NCI-H1092 treated with DMSO at 0.1 percent for 48 hours (cell line): ENCODE measurements at regions not wholly inside any gene's neighbourhood (a gene's known extent, or its start where the extent isn't known, plus 50 kb on each side); places are given as distances from the start of the nearest gene placed in this dataset.
"Not testable (repeated sequence)": the region's sequence is repeated elsewhere in the genome, so short reads cannot be mapped to it uniquely, and the experiment has no call there.

Experiments used
- DNase-seq: peaks from one replicate; lab custom pipeline; 2025; lab: John Stamatoyannopoulos, UW

DNA sequence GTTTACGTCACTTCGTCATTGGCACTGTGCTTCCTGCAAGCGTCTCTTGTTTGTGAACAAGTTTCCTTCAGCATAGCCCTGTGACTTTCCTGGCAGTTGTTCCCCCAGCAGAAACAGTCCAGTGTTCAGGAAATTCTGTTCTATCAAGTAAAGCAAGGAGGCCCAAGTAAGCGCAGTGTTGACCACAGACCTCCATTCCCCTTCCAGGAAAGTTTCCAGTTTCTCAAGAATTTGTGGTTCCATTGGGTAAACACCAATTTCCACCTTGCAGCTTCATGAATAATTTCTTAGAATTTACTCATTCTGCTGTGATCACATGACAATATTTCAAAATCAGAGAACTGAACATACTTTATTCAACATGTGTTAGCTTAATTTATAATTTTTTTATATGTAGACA lies 88.5 kb upstream of the ETV3 start:
- DNase-seq, result no peak

DNA sequence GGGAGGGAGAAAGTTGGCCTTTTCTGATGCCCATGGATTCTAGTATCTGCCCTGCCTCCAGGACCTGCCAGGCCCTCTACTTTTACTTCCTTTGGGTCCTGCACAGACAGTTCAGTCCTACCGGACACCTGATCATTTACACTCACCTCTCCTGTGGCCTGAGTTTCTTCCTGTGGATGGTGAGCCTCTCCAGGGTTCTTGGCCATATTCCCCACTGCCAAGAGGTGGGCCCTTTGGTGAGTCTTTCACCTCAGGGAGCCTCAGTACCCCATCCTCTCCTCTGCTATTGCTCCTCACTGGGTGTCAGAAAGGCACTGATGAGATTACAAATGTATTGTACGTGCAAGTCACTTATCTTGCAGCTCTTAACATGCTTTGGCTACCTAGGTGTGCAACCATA lies 81.4 kb upstream of the ETV3 start:
- DNase-seq, result no peak

DNA sequence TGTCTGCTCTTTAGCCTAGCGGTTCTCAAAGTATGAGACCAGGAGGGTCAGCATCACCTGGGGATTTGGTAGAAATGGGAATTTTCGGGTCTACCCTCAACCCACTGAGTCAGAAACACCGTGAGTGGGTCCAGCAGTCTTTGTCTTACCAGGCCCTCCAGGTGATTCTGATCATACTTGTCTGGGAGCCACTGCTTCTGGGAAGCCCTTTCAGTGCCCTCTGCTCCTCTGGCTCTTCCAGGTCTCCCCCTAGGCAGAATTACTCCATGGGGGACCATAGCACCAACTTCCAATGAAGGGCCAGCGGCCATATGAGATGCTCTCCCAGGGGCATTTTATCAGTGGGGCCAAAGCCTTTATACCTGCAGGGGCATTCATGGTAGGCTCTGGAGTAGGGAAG lies 81.0 kb upstream of the ETV3 start:
- no peak for DNase-seq

DNA sequence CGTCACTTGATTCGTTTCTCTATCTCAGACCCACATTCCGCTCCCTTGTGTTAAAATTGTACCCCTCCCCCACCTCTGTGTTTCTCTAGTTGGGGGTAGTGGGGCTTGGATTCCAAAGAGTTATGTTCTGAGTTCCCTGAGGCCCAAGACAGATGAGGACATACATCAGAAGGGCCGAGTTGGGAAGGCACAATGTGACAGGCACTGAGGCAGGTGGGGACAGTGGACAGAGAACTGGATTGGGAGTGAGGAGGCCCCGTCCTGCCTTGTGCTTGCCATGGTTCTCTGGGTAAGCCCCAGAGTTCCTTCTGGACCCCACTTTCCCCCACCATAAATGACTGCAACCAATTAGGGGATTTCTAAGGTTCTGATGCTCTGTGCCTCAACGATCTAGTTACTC lies 80.5 kb upstream of the ETV3 start:
- no peak for DNase-seq

DNA sequence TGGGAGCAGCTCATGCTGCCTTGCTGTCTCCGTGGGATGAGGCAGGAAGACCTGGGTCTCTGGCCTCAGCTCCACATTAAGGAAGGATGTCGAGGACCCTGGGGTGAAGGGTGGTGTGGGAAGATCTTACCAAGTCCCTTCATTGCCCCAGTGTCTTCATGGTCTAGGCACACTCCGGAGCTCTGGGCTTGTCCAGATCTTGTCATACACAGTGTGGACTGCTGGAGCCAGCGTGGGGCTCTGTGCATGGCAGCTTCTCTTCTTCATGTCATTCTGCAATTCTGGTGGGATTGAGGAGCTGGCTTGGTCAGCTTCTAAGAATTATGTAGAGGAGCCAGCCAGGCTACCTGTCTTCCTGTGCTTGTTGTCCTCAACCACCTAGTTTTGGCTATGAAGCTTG lies 79.3 kb upstream of the ETV3 start:
- DNase-seq, result no peak

DNA sequence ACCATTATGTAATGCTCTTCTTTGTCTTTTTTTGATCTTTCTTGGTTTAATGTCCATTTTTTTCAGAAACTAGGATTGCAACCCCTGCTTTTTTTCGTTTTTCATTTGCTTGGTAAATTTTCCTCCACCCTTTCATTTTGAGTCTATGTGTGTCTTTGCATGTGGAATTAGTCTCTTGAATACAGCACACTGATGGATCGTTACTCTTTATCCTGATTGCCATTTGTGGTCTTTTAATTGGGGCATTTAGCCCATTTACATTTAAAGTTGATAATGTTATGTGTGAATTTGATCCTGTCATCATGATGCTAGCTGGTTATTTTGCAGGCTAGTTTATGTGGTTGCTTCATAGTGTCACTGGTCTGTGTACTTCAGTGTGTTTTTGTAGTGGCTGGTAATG lies 75.6 kb upstream of the ETV3 start:
- no peak for DNase-seq

DNA sequence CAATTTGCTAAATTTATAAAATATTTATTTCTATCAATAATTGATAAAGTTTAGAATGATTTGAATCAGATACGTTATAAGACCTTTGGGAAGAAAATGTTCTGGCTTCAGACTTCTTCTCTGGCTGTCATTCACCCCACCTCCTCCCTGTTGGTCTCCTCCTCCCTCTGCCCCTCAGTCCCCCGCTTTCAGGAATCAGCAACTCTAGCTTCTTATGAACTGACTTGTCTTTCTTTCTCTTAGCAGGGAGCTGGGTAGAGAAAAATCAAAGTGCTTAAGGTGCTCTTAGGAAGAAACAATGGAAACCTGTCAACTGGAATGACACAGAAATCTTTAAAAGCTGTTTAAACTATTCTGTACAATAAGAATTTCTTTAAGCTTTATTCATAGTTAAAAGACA lies 71.3 kb upstream of the ETV3 start:
- DNase-seq, result no peak

DNA sequence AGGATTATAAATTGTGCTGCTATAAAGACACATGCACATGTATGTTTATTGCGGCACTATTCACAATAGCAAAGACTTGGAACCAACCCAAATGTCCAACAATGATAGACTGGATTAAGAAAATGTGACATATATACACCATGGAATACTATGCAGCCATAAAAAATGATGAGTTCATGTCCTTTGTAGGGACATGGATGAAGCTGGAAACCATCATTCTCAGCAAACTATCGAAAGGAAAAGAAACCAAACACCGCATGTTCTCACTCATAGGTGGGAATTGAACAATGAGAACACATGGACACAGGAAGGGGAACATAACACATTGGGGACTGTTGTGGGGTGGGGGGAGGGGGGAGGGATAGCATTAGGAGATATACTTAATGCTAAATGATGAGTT lies 67.8 kb upstream of the ETV3 start:
- not testable (repeated sequence) for DNase-seq

DNA sequence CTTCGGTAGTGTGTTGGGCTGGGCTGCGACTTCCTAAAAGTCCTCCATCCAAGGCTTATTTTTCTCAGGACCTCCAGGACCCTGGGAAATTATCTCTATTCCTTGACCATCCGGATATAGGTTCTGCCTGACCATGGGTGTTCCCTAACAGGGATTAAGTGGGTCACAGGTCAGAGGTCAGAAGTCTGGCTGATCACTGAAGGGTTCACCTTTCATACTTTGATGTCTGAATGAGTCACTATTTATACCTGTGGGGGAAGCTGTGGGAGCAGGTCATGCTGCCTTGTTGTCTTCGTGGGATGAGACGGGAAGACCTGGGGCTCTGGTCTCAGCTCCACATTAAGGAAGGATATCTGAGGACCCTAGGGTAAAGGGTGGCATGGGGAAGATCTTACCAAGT lies 65.0 kb upstream of the ETV3 start:
- DNase-seq, result no peak

DNA sequence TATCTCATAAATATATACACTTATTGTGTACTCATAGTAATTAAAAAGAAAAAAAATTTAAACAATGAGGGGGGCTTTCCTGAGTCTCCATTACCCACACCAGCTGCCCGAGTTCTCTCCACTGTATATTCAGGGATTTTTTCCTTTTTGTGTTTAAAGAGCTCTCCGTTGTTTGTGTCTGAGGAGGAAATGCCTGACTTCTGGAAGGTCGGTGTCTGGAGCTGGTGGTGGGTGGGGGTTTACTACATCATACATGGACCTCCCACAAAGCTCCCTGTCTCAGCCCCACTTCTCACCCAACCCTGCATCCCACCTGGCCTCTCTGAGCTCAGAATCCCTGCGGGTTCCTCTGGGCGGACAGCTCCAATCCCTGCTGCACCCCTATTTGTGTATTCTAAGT lies 64.1 kb upstream of the ETV3 start:
- no peak for DNase-seq

DNA sequence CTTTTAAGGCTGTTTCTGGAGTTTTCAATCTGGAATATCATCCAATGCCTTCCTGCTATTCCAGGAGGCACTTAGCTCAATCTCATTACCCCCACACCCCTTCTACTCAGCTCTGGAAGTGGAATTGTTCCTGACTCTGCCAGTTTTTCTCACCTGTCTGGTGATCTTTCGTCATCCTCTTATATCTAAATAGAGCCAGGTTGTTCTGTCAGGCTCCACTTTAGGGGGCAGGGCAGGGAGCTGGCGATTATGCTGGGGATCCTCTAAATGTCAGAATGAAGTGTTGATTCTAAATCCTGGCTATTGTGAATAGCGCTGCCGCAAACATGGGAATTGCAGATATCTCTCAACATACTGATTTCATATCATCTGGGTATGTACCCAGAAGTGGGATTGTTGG lies 63.6 kb upstream of the ETV3 start:
- DNase-seq, result peak; percentile 13

DNA sequence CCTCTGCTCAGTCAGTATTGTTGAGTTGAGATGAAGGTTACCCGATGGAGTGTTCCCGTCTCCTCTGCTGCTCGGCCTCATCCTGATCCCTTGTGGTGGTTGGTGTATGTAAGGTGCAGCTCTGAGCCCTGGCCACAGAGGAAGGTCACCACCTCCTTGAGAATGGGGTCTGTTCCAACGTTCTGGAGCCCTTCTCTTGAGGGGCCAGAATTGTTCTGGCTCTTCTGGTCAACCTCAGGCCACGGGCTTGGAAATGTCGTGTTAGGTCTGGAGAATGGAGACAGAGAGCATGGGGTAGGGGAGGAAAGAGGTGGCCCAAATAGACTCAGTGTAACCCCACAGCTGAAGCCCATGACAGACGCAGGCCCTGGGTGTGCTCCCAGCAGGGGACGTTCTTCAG lies 62.3 kb upstream of the ETV3 start:
- no peak for DNase-seq

DNA sequence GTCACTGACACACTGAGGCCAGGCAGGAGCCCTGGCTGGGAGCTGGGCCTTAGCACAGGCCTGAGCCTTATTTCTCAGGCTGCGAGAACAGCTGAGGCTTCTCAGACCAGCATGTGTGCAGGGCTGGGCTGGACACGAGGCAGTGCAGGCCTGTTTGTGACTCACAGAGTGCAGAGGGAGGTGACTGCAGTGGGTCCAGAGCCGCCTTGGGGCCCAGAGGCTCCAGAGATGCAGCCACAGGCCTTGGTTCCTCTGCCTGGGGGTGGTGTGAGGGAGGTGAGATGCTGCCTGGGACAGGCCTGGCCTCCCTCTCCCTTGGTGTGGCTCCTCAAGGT lies 61.2 kb upstream of the ETV3 start:
- DNase-seq, result no peak

DNA sequence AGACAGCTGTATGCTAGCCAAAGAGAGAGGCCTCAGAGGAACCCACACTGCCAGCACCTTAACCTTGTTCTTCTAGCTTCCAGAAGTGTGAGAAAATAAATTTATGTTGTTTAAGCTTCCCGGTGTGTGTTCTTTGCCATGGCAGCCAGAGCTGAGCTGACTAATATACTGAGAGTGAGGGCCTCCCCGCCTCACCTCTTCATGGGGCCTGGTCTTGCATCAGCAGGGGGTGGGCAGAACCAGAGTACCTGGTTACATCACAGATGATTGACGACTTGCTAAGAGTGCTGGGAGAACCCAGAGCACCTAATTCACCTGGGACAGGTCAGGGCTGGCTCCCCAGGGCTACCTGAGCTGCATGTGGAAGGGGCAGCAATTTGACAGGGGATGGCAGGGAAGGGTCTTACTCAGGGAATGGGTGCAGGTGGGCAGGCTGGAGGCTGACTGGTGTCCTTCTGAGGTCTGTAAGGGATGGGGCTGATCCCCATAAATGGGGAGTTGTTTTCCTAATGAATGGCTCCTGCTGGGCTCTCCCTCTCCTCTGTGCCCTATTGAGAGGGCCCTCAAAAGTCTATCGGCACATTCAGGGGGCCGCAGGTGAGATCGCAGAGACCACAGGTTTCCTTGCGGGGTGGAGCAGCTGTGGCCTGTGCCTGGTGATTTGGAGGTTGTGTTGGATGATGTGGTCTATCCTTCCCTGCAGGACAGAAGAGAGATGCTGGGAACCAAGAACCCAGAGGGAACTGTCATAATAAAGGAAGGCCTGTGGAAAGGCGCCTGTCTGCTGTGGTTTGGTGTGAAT lies 60.6 kb upstream of the ETV3 start:
- no peak for DNase-seq

DNA sequence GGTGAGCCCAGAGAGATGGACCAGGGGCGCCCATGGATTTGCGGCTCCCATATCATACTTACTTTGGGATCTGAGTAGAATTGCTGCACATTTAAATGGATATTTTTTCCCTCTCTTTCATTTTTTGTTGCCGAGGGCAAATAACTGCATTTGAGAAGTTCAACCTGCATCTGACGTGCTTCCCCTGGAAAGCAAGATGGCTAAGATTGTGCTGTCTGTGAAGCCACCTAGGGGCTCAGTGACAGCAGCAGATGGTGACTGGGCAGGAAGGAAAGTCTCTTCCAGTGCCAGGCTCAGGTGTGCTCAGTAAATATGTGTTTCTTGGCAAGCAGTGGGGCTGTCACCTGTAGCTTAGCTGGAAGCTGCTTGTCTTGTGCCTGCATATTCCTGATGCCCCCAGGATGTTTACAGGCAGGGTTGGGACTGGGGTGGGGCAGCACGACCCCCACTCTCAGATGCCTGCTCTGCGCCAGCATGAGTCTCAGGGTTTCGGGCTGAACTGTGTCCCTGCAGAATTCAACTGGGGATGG lies 59.8 kb upstream of the ETV3 start:
- no peak for DNase-seq

DNA sequence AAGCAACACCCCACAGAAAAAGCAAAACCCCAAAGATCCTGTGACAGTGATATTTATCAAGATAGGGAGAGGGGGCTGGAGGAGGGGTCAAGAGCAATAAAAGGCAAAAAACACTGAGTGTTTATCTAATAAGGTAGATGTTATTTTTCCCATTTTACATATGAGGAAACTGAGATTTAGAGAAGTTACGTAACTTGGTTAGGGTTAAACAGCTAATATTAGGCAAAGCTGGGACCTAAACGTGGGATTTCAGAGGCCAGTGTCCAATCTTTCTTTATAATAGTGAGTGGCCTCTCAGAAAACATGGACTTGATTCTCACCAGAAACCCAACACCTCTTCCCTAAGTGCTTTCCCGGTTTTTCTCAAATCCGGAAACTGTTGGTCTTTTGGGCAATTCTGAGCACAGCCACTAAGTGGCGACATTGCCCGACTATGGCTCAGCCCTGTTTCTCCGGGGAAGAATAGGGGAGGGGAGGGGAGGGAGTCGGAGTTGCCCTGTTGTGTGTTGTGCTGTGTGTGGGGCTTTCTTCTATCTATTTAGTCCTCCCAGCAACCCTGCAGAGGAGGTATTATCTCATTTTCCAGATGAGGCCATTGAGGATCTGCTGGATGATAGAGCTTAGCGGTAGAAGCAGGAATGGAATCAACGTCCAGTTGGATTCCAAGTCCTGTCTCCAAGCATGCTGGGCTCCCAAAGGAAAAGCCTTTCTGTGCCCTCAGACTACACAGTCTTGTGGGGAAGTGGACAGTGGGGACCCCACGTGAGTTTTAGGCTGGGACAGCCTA lies 58.7 kb upstream of the ETV3 start:
- not testable (repeated sequence) for DNase-seq

DNA sequence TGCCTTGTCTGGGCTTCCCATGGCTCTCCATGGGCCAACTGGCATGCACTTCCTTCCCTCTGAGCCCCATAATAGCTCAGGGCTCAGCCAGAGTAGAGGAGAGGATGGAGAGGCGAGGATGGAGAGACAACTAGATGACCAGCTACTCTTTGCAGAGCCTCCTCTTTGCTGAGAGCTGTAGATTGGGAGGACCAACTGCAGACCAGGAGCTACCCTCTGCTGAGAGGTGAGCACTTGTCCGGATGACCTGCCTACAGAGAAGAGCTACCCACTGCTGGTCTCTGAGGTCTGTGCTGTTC lies 58.0 kb upstream of the ETV3 start:
- DNase-seq, result no peak

DNA sequence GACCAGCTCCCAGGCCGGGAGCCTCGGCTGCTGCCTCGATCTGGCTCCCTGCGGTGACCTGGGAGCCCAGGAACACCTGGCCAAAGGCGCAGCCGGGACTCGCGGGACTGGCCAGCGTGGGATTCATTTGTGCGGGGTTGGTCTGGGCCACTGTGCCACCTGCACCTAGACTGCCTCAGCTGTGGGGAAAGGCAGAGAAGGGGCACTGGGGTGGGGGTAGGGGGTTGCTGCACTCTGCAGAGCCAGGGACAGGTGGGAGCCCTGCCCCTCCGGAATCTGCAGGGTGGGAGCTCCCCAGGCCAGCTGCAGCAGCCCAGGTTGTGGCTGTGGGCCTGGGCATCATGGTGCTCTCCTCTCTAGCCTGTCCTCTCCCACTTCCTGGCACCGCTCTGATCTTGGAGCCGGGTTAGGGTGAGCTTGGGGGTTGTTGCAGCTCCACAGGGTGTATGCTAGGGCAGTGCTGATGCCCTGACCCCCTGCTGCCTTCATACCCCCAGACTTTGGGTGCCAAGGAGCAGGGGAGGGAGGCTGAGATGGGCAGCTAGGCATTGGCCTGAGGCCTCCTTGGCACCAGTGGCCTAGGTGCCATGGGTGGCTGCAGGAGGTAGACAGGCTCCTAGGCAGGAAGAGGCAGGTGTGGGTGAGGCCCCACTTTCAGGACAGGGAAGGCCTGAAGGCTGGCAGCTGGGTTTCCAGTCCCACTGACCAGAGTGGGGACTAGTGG lies 57.5 kb upstream of the ETV3 start:
- no peak for DNase-seq

DNA sequence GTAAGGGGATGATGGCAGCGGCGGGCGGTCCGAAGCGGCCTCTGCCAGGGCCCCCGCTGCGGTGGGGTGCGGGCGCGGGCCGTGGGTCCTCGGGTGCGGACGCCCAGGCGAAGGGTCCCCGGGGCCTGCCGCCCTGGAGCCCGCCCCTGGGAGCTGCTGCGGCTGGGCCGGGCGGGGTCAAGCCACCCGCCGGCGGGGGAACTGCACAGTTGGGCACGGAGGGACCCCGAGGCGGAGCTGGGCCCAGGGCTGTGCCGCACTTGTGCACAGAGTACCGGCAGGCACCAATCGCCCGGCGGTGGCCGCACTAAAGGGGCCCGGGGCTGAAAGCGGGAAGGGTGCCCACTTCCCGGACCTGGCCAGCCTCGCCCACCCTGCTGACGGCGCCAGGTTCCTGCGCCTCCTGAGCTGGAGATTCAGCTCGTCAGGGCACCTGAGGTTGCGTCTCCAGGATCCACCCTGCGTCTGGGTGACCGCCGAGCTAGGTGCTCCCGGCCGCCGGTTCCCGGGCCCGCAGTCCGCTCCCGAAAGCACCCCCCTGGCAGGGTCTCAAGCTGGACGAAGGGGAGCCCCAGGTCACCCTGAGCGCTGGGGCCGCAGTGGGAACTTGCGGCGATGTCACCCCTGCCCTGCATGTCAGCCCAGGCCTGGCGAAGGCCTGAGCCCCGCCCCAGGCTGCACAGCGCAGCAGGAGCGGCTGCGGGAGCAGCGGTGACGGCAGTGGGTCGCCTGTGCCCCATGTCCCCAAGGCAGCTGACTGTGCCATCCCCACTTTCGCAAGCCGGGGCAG lies 56.7 kb upstream of the ETV3 start:
- no peak for DNase-seq

DNA sequence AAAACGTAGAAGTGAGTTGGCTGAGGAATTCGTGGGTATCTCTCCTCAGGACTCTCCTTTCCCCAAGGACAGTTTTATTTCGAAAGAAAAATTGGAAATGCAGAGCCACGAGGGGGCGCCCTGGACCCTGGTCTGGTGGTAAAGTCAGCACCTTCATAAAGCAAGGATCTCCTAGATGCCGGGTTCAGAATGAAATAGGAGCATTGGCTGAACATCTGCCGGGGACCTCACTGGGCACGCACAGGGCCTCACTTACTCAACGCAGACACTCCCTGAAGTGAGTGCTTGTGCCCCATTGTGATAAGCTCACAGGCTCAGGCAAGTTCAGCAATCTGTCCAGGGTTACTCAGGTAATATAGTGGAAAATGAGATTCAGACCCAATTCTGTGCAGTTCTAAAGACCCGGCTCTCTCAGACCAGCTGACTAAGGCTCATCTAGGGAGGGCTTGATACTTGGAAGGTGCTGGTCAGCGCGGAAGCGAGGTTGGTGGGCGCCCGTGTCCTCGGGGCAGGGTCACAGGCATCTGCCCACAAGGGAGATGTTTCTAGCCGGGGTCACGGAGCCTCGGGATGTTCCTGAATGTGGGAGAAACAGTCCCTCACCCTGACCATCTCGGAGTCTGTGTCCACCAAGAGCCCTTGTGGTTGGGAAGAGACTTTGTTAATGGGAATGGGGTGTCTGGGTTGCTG lies 55.7 kb upstream of the ETV3 start:
- DNase-seq, result peak; percentile 49

DNA sequence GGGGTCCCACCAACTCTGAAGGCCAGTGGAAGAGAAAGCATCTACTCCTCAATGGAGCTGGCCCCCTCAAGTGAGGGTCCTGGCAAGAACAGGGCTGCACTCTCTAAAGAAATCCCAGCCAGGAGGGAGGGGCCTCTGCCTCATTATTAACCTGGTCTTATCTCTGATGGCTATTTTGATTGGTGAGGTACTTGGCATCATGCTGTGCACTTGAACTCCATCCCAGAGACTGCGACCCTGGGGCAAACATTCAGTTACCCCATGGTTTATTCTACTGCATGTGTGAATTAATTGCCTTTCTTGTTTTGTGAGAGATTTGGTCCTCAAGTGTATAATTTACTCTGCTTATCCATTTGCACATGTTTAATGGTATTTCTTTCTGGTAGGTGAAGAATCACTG lies 55.0 kb upstream of the ETV3 start:
- DNase-seq, result no peak
